Neuronal stem cell (in vitro differentiated cells): ENCODE measurements at regions not wholly inside any gene's neighbourhood (a gene's known extent, or its start where the extent isn't known, plus 50 kb on each side); places are given as distances from the start of the nearest gene placed in this dataset.
"Not testable (repeated sequence)": the region's sequence is repeated elsewhere in the genome, so short reads cannot be mapped to it uniquely, and the experiment has no call there.

Source experiments
- DNase-seq: peaks from one replicate; pipeline ENCODE4 v3.0.0-alpha.2; 2013; ENCODE audit warnings: low spot score
- H2AFZ ChIP-seq: one replicate; pipeline ENCODE4 v1.6.1; 2013; ENCODE audit warnings: mild to moderate bottlenecking, low read length, inconsistent platforms
- H2AK5ac ChIP-seq: 2 replicates; pipeline ENCODE4 v1.6.1; 2013; ENCODE audit warnings: low read depth, mild to moderate bottlenecking, inconsistent platforms, low read length, moderate library complexity, mixed read lengths
- H2BK120ac ChIP-seq: 2 replicates; pipeline ENCODE4 v1.6.1; 2013; ENCODE audit warnings: low read depth, mild to moderate bottlenecking, inconsistent platforms, low read length, moderate library complexity, mixed read lengths
- H2BK12ac ChIP-seq: one replicate; pipeline ENCODE4 v1.6.1; 2013; ENCODE audit warnings: low read length, inconsistent platforms
- H2BK15ac ChIP-seq: 2 replicates; pipeline ENCODE4 v1.6.1; 2013; ENCODE audit warnings: mild to moderate bottlenecking, low read length, inconsistent platforms, mixed read lengths
- H2BK5ac ChIP-seq: one replicate; pipeline ENCODE4 v1.6.1; 2013; ENCODE audit warnings: inconsistent platforms, mild to moderate bottlenecking, low read length, moderate library complexity
- H3K14ac ChIP-seq: one replicate; pipeline ENCODE4 v1.6.1; 2013; ENCODE audit warnings: low read length, inconsistent platforms
- H3K18ac ChIP-seq: 2 replicates; pipeline ENCODE4 v1.6.1; 2013; ENCODE audit warnings: low read length, inconsistent platforms
- H3K23ac ChIP-seq: 2 replicates; pipeline ENCODE4 v1.6.1; 2013; ENCODE audit warnings: low read depth, mild to moderate bottlenecking, mixed read lengths, low read length, inconsistent platforms; ENCODE audit not compliant: poor library complexity
- H3K27ac ChIP-seq: replicated peaks from 3 replicates; pipeline ENCODE4 v1.5.1; 2013; ENCODE audit warnings: low read length, inconsistent platforms
- H3K27me3 ChIP-seq, 3 experiments: 2 replicates each; pipeline ENCODE4 v1.6.1; 2013; ENCODE audit warnings: low read length in 3 of 3, mild to moderate bottlenecking in 2 of 3, inconsistent platforms in 1 of 3, low read depth in 1 of 3, mixed read lengths in 1 of 3, moderate library complexity in 1 of 3; ENCODE audit not compliant: control insufficient read depth in 3 of 3, insufficient read depth in 3 of 3
- H3K36me3 ChIP-seq, 2 donors: replicated peaks in 1 of 2; 2 replicates each; pipeline ENCODE4 v1.6.1; 2013; ENCODE audit warnings: low read length in 2 of 2; ENCODE audit not compliant: control insufficient read depth in 2 of 2, insufficient read depth in 2 of 2
- H3K4ac ChIP-seq: 2 replicates; pipeline ENCODE4 v1.6.1; 2013; ENCODE audit warnings: inconsistent platforms, mild to moderate bottlenecking, low read length, moderate library complexity
- H3K4me1 ChIP-seq, 2 donors: 1 replicate in 1 of 2; 2 replicates in 1 of 2; pipeline ENCODE4 v1.6.1; 2013; ENCODE audit warnings: low read length in 2 of 2, low read depth in 1 of 2; ENCODE audit not compliant: control insufficient read depth in 2 of 2, insufficient read depth in 1 of 2
- H3K4me2 ChIP-seq: one replicate; pipeline ENCODE4 v1.6.1; 2013; ENCODE audit warnings: mild to moderate bottlenecking, low read length, inconsistent platforms; ENCODE audit not compliant: insufficient read depth, poor library complexity, severe bottlenecking
- H3K4me3 ChIP-seq, 2 donors: 2 replicates each; pipeline ENCODE4 v1.5.1; 2013; ENCODE audit warnings: low read length in 2 of 2, mild to moderate bottlenecking in 2 of 2, inconsistent platforms in 1 of 2, moderate library complexity in 1 of 2
- H3K79me1 ChIP-seq: one replicate; pipeline ENCODE4 v1.6.1; 2013; ENCODE audit warnings: low read depth, mild to moderate bottlenecking, inconsistent platforms, low read length, moderate library complexity
- H3K9ac ChIP-seq: one replicate; pipeline ENCODE4 v1.6.1; 2013; ENCODE audit warnings: mild to moderate bottlenecking, low read depth, low read length, inconsistent platforms; ENCODE audit not compliant: poor library complexity
- H3K9me3 ChIP-seq, 2 donors: replicated peaks in 1 of 2; 2 replicates each; pipeline versions ENCODE3 to v1.6.1; 2013; ENCODE audit warnings: low read length in 2 of 2, mild to moderate bottlenecking in 2 of 2, inconsistent platforms in 1 of 2, low read depth in 1 of 2, mixed read lengths in 1 of 2, moderate library complexity in 1 of 2; ENCODE audit not compliant: control insufficient read depth in 2 of 2, insufficient read depth in 1 of 2
- H4K8ac ChIP-seq: one replicate; pipeline ENCODE4 v1.6.1; 2013; ENCODE audit warnings: low read depth, mild to moderate bottlenecking, inconsistent platforms, low read length, moderate library complexity
- H4K91ac ChIP-seq: one replicate; pipeline ENCODE4 v1.6.1; 2013; ENCODE audit warnings: low read length, low read depth, mild to moderate bottlenecking, inconsistent platforms; ENCODE audit not compliant: poor library complexity
- WGBS, 2 donors: extraction: QIAGEN DNeasy Blood & Tissue Kit; methylation state at CpG; one replicate each; pipeline ENCODE4 v1.1.7; 2013; ENCODE audit warnings: missing lambda C conversion rate in 2 of 2, mixed read lengths in 1 of 2; ENCODE audit not compliant: insufficient read length in 2 of 2, insufficient replicate concordance in 1 of 2; ENCODE audit errors: extremely low coverage in 2 of 2; 5-methylcytosine and 5-hydroxymethylcytosine counted together

DNA sequence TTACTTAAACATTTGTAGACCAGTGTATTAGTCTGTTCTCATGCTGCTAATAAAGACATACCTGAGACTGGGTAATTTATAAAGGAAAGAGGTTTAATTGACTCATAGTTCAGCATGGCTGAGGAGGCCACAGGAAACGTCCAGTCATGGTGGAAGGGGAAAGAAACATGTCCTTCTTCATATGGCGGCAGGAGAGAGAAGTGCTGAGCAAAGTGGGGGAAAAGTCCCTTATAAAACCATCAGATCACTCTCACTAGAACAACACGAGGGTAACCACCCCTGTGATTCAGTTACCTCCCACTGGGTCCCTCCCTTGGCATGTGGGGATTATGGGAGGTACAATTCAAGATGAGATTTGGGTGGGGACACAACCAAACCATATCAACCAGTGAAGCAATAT is 247.1 kb downstream of the UTRN start:
- H2BK12ac ChIP-seq, H3K14ac ChIP-seq, H3K9ac ChIP-seq, H4K91ac ChIP-seq, H3K9me3 ChIP-seq, H2AFZ ChIP-seq, H3K4me2 ChIP-seq, H3K27ac ChIP-seq, H2BK15ac ChIP-seq, DNase-seq, H3K27me3 ChIP-seq, H3K18ac ChIP-seq, H3K79me1 ChIP-seq, H3K4ac ChIP-seq, H2BK5ac ChIP-seq, H2BK120ac ChIP-seq, H4K8ac ChIP-seq, H2AK5ac ChIP-seq, H3K23ac ChIP-seq, H3K4me3 ChIP-seq: not testable (repeated sequence)
- Histone ChIP-seq H3K36me3 (peaks cover 3 to 48% of the 10 kb centered on the region in 2 donors), H3K4me1 (peaks cover 0 to 11% of the 10 kb centered on the region in 2 donors)
- no CpG with 5 or more reads among the region's 3 CpGs for WGBS, 2 donors

DNA sequence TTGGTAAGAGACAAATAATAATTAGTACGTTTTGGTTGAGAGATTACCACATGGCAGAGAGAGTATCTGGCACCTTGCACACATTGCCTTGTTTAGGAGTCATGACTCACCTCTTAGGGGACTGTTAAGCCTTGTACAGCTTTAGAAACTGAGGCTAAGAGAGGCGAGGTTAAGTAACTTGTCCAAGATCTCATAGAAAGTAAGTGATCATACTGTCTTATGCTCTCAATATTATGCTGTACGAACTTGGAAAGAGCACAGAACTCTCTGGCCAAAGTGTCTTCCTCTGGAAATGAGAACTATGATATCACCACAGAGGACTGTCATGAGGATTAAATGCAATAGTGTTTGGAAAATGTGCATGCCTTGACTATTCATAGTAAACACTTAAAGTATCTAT is 249.0 kb downstream of the UTRN start:
- Histone ChIP-seq H2BK12ac (no peak overlapping the region), H3K4me2 (no peak overlapping the region), H3K4ac (no peak overlapping the region), H3K27me3 (no peaks in the 10 kb centered on the region), H3K36me3 (peaks cover 3 to 51% of the 10 kb centered on the region in 2 donors), H3K18ac (no peak overlapping the region), H3K23ac (no peak overlapping the region), H2AFZ (no peak overlapping the region), H3K27ac (no peak overlapping the region), H2BK120ac (no peak overlapping the region), H3K9me3 (no peaks in the 10 kb centered on the region), H4K8ac (no peak overlapping the region), H3K9ac (no peak overlapping the region), H3K4me1 (peaks cover 0 to under 1% of the 10 kb centered on the region in 2 donors), H4K91ac (no peak overlapping the region), H2BK5ac (no peak overlapping the region), H3K14ac (no peak overlapping the region), H3K4me3 (no peak overlapping the region), H2BK15ac (no peak overlapping the region), H3K79me1 (no peaks in the 10 kb centered on the region), H2AK5ac (no peak overlapping the region)
- WGBS, 2 donors = no CpG with 5 or more reads among the region's 3 CpGs
- DNase-seq = no peak

DNA sequence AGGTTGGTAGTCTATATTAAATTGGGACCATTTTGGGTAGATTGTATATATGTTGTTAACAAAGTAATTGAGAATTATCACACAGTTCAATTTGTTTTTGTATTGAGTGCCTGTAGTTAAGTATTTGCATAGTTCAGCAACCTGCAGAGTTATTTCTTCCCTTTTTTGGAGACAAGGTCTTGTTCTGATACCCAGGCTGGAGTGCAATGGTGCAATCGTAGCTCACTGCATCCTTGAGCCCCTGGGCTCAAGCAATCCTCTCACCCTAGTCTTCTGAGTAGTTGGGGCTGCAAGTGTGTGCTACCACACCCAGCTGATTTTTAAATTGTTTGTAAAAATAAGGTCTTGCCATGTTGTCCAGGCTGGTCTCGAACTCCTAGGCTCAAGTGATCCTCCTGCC is 250.5 kb downstream of the UTRN start:
- no peak overlapping the region for H3K4ac ChIP-seq
- WGBS, 2 donors = no CpG with 5 or more reads among the region's 2 CpGs

DNA sequence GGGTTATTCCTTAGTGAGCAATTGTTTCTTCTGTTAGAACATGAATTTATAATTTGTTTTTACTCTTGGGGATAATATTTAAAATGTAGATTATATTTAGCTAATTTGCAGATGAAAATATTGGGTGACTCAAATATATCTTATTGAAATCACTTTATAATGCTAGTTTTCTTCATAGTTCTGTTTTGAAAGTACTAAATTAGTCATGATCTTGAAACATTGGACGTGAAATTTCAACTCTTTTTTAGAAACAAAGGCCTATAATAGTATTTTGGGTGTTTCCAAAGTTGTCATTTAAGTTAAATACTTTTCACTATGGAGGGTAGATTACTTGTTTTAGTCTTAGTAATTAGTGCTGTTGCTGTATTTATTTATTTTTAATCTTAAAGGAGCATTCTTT is 250.9 kb downstream of the UTRN start:
- H2AFZ ChIP-seq = no peak overlapping the region
- H3K27me3 ChIP-seq = no peaks in the 10 kb centered on the region
- no peaks in the 10 kb centered on the region for H3K9me3 ChIP-seq
- no peak overlapping the region for H3K4ac ChIP-seq
- H3K4me2 ChIP-seq = no peak overlapping the region
- DNase-seq = no peak
- H3K23ac ChIP-seq = no peak overlapping the region
- H4K8ac ChIP-seq = no peak overlapping the region
- H2BK12ac ChIP-seq = no peak overlapping the region
- WGBS, 2 donors = no CpG with 5 or more reads among the region's 1 CpG
- H3K14ac ChIP-seq = no peak overlapping the region
- H3K36me3 ChIP-seq = peaks cover 5 to 54% of the 10 kb centered on the region in 2 donors
- no peak overlapping the region for H2BK120ac ChIP-seq
- H3K4me3 ChIP-seq = no peak overlapping the region
- no peak overlapping the region for H2AK5ac ChIP-seq
- H3K9ac ChIP-seq = no peak overlapping the region
- no peak overlapping the region for H2BK15ac ChIP-seq
- no peak overlapping the region for H3K18ac ChIP-seq
- H4K91ac ChIP-seq = no peak overlapping the region
- H2BK5ac ChIP-seq = no peak overlapping the region
- H3K79me1 ChIP-seq = no peaks in the 10 kb centered on the region
- no peaks in the 10 kb centered on the region for H3K4me1 ChIP-seq
- H3K27ac ChIP-seq = no peak overlapping the region

More for the DNA sequence above, 250.5 kb downstream of the UTRN start:
- H2AK5ac ChIP-seq = no peak overlapping the region
- no peak overlapping the region for H2BK15ac ChIP-seq
- H3K4me1 ChIP-seq = no peaks in the 10 kb centered on the region
- H3K4me2 ChIP-seq = no peak overlapping the region
- no peak for DNase-seq
- no peaks in the 10 kb centered on the region for H3K9me3 ChIP-seq
- H4K91ac ChIP-seq = no peak overlapping the region
- no peak overlapping the region for H2BK12ac ChIP-seq
- H3K9ac ChIP-seq = no peak overlapping the region
- H3K23ac ChIP-seq = no peak overlapping the region
- H3K27me3 ChIP-seq = no peaks in the 10 kb centered on the region
- no peak overlapping the region for H2AFZ ChIP-seq
- no peak overlapping the region for H4K8ac ChIP-seq
- no peak overlapping the region for H3K4me3 ChIP-seq
- peaks cover 5 to 55% of the 10 kb centered on the region in 2 donors for H3K36me3 ChIP-seq
- H3K14ac ChIP-seq = no peak overlapping the region
- no peak overlapping the region for H3K18ac ChIP-seq
- no peak overlapping the region for H3K27ac ChIP-seq
- no peak overlapping the region for H2BK120ac ChIP-seq
- no peak overlapping the region for H2BK5ac ChIP-seq
- H3K79me1 ChIP-seq = no peaks in the 10 kb centered on the region
